ENCODE measurements at regions not wholly inside any gene's neighbourhood (a gene's known extent, or its start where the extent isn't known, plus 50 kb on each side); places are given as distances from the start of the nearest gene placed in this dataset.

GRCh38 chr12:67459578-67459977 is 189.0 kb upstream of the DYRK2 start:
- TF ChIP-seq CTCF (IDR thresholded peaks at IDR 0.05; ENCODE audit: low read length): no peak
- no peak for TF ChIP-seq EZH2 (IDR thresholded peaks at IDR 0.05; ENCODE audit: borderline replicate concordance, low read length)
